Endothelial cell of umbilical vein (primary cell): ENCODE measurements at regions not wholly inside any gene's neighbourhood (a gene's known extent, or its start where the extent isn't known, plus 50 kb on each side); places are given as distances from the start of the nearest gene placed in this dataset.

Experiments used
- BruUV-seq: library from RNA; stranded (reverse); fragments of 400-500 nt; replicated peaks from 2 replicates; lab custom pipeline; 2021; lab: Mats Ljungman, UMichigan
- CTCF ChIA-PET: fragments of 300-600, 350-600 bp; sonication (Branson Sonifier 250); formaldehyde crosslinking; loops from one replicate; lab custom pipeline; 2021; ENCODE audit warnings: antibody characterized with exemption, inconsistent platforms; lab: Charles Lee
- POLR2A ChIA-PET: fragments of 300-600, 350-600 bp; sonication (Branson Sonifier 250); formaldehyde crosslinking; loops from one replicate; lab custom pipeline; 2021; ENCODE audit warnings: antibody characterized with exemption, inconsistent platforms; lab: Charles Lee
- DNase-seq: peaks from one replicate; pipeline ENCODE4 v3.0.0-alpha.2; 2011; ENCODE audit warnings: low read depth, low spot score
- FAIRE-seq: peaks from 2 replicates; lab custom pipeline; 2011; peaks lifted over from hg19 to GRCh38; lab: Jason Lieb, UNC
- H2AFZ ChIP-seq: 2 replicates; pipeline ENCODE4 v1.6.0; 2012; ENCODE audit warnings: low read depth, low read length, control low read depth, inconsistent platforms
- H3K27ac ChIP-seq: 2 replicates; pipeline ENCODE4 v1.5.1; 2011; ENCODE audit warnings: low read depth, mild to moderate bottlenecking, control low read depth, low read length, moderate library complexity; ENCODE audit not compliant: insufficient read depth
- H3K27me3 ChIP-seq, 2 experiments: 2 replicates each; pipeline versions ENCODE4 v1.6.0 to v1.6.1; 2011; ENCODE audit warnings: low read length in 2 of 2, mixed read lengths in 1 of 2; ENCODE audit not compliant: control insufficient read depth in 2 of 2, insufficient read depth in 2 of 2
- H3K36me3 ChIP-seq, 2 experiments: 2 replicates in 1 of 2; 3 replicates in 1 of 2; pipeline ENCODE4 v1.5.1; 2011; ENCODE audit warnings: low read length in 2 of 2, mild to moderate bottlenecking in 1 of 2, moderate library complexity in 1 of 2; ENCODE audit not compliant: control insufficient read depth in 2 of 2, insufficient read depth in 2 of 2; ENCODE audit errors: extremely low read depth in 1 of 2
- H3K4me1 ChIP-seq: 3 replicates; pipeline ENCODE4 v1.5.1; 2011; ENCODE audit warnings: mild to moderate bottlenecking, low read length; ENCODE audit not compliant: control insufficient read depth, insufficient read depth; ENCODE audit errors: extremely low read depth
- H3K4me2 ChIP-seq: 2 replicates; pipeline ENCODE4 v1.6.1; 2011; ENCODE audit warnings: low read length, control low read depth, mixed read lengths; ENCODE audit not compliant: insufficient read depth
- H3K4me3 ChIP-seq, 3 experiments: fragments of 200-600 bp in 1 of 3; sonication (generic), shearing (Covaris generic) in 1 of 3; replicated peaks in 1 of 3; 2 replicates each; pipeline ENCODE4 v1.5.1; 2011 to 2016; ENCODE audit warnings: control low read depth in 3 of 3, low read length in 3 of 3, mild to moderate bottlenecking in 2 of 3, inconsistent platforms in 1 of 3, low read depth in 1 of 3, moderate library complexity in 1 of 3; ENCODE audit not compliant: insufficient read depth in 1 of 3
- H3K79me2 ChIP-seq: 2 replicates; pipeline ENCODE4 v1.6.0; 2012; ENCODE audit warnings: low read length, inconsistent platforms; ENCODE audit not compliant: control insufficient read depth, insufficient read depth
- H3K9ac ChIP-seq: replicated peaks from 2 replicates; pipeline ENCODE3; 2011; ENCODE audit warnings: low read length, control low read depth; ENCODE audit not compliant: insufficient read depth; ENCODE audit errors: extremely low read depth
- H3K9me1 ChIP-seq: replicated peaks from 3 replicates; pipeline ENCODE4 v1.6.0; 2011; ENCODE audit warnings: mild to moderate bottlenecking, low read length; ENCODE audit not compliant: control insufficient read depth, insufficient read depth; ENCODE audit errors: extremely low read depth
- H3K9me3 ChIP-seq: replicated peaks from 2 replicates; pipeline ENCODE4 v1.5.1; 2012; ENCODE audit warnings: low read length, inconsistent platforms; ENCODE audit not compliant: control insufficient read depth, insufficient read depth
- H4K20me1 ChIP-seq: replicated peaks from 2 replicates; pipeline ENCODE3; 2011; ENCODE audit warnings: mild to moderate bottlenecking, low read length; ENCODE audit not compliant: control insufficient read depth, insufficient read depth; ENCODE audit errors: extremely low read depth
- EZH2 ChIP-seq: IDR thresholded peaks from 2 replicates; pipeline ENCODE4 v1.6.1; 2012; ENCODE audit warnings: borderline replicate concordance, low read depth, mild to moderate bottlenecking, moderate library complexity, low read length, inconsistent platforms; ENCODE audit not compliant: severe bottlenecking
- FOS ChIP-seq: IDR thresholded peaks from 2 replicates; pipeline ENCODE4 v1.6.1; 2011; ENCODE audit warnings: mild to moderate bottlenecking, low read length, moderate library complexity, borderline replicate concordance; ENCODE audit not compliant: insufficient read depth
- GATA2 ChIP-seq: IDR thresholded peaks from 2 replicates; pipeline ENCODE4 v1.7.0; 2011; ENCODE audit warnings: low read depth, mild to moderate bottlenecking, moderate library complexity, mixed read lengths, low read length; ENCODE audit not compliant: insufficient read length, insufficient read depth
- JUN ChIP-seq: IDR thresholded peaks from 2 replicates; pipeline ENCODE4 v1.6.1; 2011; ENCODE audit warnings: borderline replicate concordance, low read depth; ENCODE audit not compliant: insufficient read length, insufficient read depth
- MYC ChIP-seq: IDR thresholded peaks from one replicate; pipeline ENCODE4 v1.6.1; 2011; ENCODE audit warnings: mild to moderate bottlenecking, low read depth, low read length
- POLR2A ChIP-seq: IDR thresholded peaks from 2 replicates; pipeline ENCODE4 v1.6.1; 2012; ENCODE audit warnings: low read depth, mild to moderate bottlenecking, control low read depth, low read length
- POLR2AphosphoS5 ChIP-seq: IDR thresholded peaks from 2 replicates; pipeline ENCODE4 v1.6.1; 2012; ENCODE audit warnings: low read depth, mild to moderate bottlenecking, control low read depth, low read length, moderate library complexity; ENCODE audit not compliant: insufficient read depth
- dilution Hi-C: fragments of 300-500 bp; cut with MboI; formaldehyde crosslinking; loops from one replicate; pipeline ENCODE4 v1.15.0; 2019; ENCODE audit warnings: low sequenced_read_pairs; ENCODE audit not compliant: extremely low pct_ligation_motif_present
- intact Hi-C: fragments of 100-400 bp; cut with micrococcal nuclease; formaldehyde crosslinking; loops from one replicate; pipeline ENCODE4 v1.10.0; 2022
- TF ChIP-seq, protein P1 (sequence below): IDR thresholded peaks from 2 replicates; pipeline ENCODE4 v1.6.1; 2011; ENCODE audit not compliant: insufficient read depth, insufficient read length
- TF ChIP-seq, protein P2 (sequence below), 2 donors: IDR thresholded peaks; 1 replicate in 1 of 2; 2 replicates in 1 of 2; pipeline ENCODE4 v1.5.1; 2011; ENCODE audit warnings: low read length in 2 of 2, mild to moderate bottlenecking in 2 of 2, moderate library complexity in 2 of 2, control low read depth in 1 of 2, inconsistent platforms in 1 of 2, low read depth in 1 of 2; ENCODE audit not compliant: insufficient read depth in 1 of 2; ENCODE audit errors: extremely low read depth in 1 of 2

DNA sequence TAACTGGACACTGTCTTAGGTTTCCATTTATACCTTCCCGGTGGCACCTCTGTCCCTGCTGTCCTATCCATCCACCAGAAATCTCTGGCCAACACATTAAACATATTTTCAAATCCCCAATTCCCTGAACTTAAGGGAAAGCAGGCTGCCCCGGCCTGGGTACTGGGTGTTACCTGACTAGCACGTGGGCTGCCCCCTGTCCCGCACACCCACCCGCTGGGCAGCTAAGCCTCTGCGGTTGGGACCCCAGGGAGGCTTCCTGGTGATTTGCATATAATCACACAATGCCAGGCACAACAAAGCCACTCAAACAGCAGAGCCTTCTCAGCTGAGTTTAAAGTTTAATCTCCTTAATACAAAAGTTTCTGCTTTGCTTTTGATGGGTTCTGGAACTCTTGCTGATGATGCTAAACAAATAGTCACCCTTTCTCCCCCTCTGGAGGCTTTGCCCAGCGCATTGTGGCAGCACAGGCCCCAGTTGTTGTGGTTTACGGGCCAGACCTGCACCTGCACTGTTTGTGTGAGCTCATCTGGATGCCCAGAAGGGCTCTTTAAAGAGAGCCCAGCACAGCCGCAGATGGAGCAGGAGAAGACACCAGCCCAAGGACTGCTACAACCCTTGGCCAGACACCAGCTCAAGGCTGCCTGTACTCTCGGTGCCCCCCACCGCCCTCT, 59.9 kb upstream of the POU2AF1 start:
- H3K9ac ChIP-seq, result no peak overlapping the region
- ChIA-PET CTCF (interaction anchor here (1.7 kb wide), 1 partner anchor 10 kb away, joined by 13 read pairs; no protein-coding TSS in a partner anchor), POLR2A (no interaction called here)
- no peak overlapping the region for H2AFZ ChIP-seq
- intact Hi-C loops (no loop called here), dilution Hi-C loops (no loop called here)
- FAIRE-seq (no peak), DNase-seq (no peak)
- H3K36me3 ChIP-seq, result no peaks in the 10 kb centered on the region
- no peak overlapping the region for H3K4me2 ChIP-seq
- no peaks in the 10 kb centered on the region for H3K4me1 ChIP-seq
- BruUV-seq, result no TSS peak
- no peaks in the 10 kb centered on the region for H3K9me1 ChIP-seq
- H3K4me3 ChIP-seq, result no peak overlapping the region
- no peak for TF ChIP-seq FOS
- TF ChIP-seq POLR2A, result no peak
- TF ChIP-seq, protein P1, sequence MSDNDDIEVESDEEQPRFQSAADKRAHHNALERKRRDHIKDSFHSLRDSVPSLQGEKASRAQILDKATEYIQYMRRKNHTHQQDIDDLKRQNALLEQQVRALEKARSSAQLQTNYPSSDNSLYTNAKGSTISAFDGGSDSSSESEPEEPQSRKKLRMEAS, result no peak
- no peak for TF ChIP-seq JUN
- TF ChIP-seq, protein P2, sequence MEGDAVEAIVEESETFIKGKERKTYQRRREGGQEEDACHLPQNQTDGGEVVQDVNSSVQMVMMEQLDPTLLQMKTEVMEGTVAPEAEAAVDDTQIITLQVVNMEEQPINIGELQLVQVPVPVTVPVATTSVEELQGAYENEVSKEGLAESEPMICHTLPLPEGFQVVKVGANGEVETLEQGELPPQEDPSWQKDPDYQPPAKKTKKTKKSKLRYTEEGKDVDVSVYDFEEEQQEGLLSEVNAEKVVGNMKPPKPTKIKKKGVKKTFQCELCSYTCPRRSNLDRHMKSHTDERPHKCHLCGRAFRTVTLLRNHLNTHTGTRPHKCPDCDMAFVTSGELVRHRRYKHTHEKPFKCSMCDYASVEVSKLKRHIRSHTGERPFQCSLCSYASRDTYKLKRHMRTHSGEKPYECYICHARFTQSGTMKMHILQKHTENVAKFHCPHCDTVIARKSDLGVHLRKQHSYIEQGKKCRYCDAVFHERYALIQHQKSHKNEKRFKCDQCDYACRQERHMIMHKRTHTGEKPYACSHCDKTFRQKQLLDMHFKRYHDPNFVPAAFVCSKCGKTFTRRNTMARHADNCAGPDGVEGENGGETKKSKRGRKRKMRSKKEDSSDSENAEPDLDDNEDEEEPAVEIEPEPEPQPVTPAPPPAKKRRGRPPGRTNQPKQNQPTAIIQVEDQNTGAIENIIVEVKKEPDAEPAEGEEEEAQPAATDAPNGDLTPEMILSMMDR (IDR thresholded peaks at IDR 0.05; ENCODE audit: extremely low read depth in 1 of 2, insufficient read depth in 1 of 2, low read depth in 1 of 2, low read length in 2 of 2), result no peak
- TF ChIP-seq POLR2AphosphoS5, result no peak
- no peak for TF ChIP-seq EZH2
- TF ChIP-seq MYC, result no peak
- no peak for TF ChIP-seq GATA2
- no peak overlapping the region for H3K27ac ChIP-seq
- no peaks in the 10 kb centered on the region for H4K20me1 ChIP-seq
- no peaks in the 10 kb centered on the region for H3K79me2 ChIP-seq
- H3K27me3 ChIP-seq, result peaks cover 0 to 2% of the 10 kb centered on the region in 2 experiments
- no peaks in the 10 kb centered on the region for H3K9me3 ChIP-seq
